ENCODE measurements at regions not wholly inside any gene's neighbourhood (a gene's known extent, or its start where the extent isn't known, plus 50 kb on each side); places are given as distances from the start of the nearest gene placed in this dataset.
A peak's percentile ranks its signal among the peaks of the same experiment; 100 is the strongest.

GRCh38 chr12:125453751-125454150 lies 388.5 kb downstream of the AACS start:
- Histone ChIP-seq H3K36me3 (no peaks in the 10 kb centered on the region), H3K27me3 (no peaks in the 10 kb centered on the region), H3K9ac (no peak overlapping the region), H3K4me1 (peaks cover 34% of the 10 kb centered on the region), H3K4me3 (no peak overlapping the region), H3K27ac (peak overlapping the region; percentile 45), H3K79me2 (ENCODE audit: low read depth) (no peaks in the 10 kb centered on the region), H3K4me2 (peak overlapping the region; percentile 36), H3F3A (ENCODE audit: low read depth) (peaks cover 22% of the 10 kb centered on the region), H2AFZ (replicated peaks) (no peak overlapping the region), H3K9me3 (ENCODE audit: low read depth) (peaks cover 3% of the 10 kb centered on the region), H4K20me1 (ENCODE audit: low read depth) (no peaks in the 10 kb centered on the region)
- peaks cover 3% of the 10 kb centered on the region for H3K9me3 Mint-ChIP-seq
- TF ChIP-seq CTCF (IDR thresholded peaks at IDR 0.05) (no peak), EZH2 (IDR thresholded peaks at IDR 0.05) (no peak), EZH2phosphoT487 (IDR thresholded peaks at IDR 0.05) (no peak)
- H3K27ac Mint-ChIP-seq: no peak overlapping the region
- peaks cover 7% of the 10 kb centered on the region for H3K4me1 Mint-ChIP-seq
- peak; percentile 42 for DNase-seq (ENCODE audit: low spot score)
- H3K36me3 Mint-ChIP-seq: no peaks in the 10 kb centered on the region
- no peak overlapping the region for H3K4me3 Mint-ChIP-seq
- peaks cover 2% of the 10 kb centered on the region for H3K27me3 Mint-ChIP-seq (ENCODE audit: insufficient read depth, low read depth)

- peaks cover 34% of the 10 kb centered on the region for H3K4me1 ChIP-seq
- H2AFZ ChIP-seq (replicated peaks): peak overlapping the region; percentile 76
- H3K4me2 ChIP-seq: peak overlapping the region; percentile 61
- peaks cover 7% of the 10 kb centered on the region for H3K4me1 Mint-ChIP-seq
- H3K9ac ChIP-seq: no peak overlapping the region
- H4K20me1 ChIP-seq (ENCODE audit: low read depth): no peaks in the 10 kb centered on the region
- peaks cover 3% of the 10 kb centered on the region for H3K9me3 ChIP-seq (ENCODE audit: low read depth)
- no peak overlapping the region for H3K4me3 ChIP-seq
- H3K79me2 ChIP-seq (ENCODE audit: low read depth): no peaks in the 10 kb centered on the region
- H3K9me3 Mint-ChIP-seq: peaks cover under 1% of the 10 kb centered on the region
- no peak overlapping the region for H3K4me3 Mint-ChIP-seq
- H3K27me3 ChIP-seq: no peaks in the 10 kb centered on the region
- no peak for TF ChIP-seq EZH2phosphoT487 (IDR thresholded peaks at IDR 0.05)
- TF ChIP-seq EZH2 (IDR thresholded peaks at IDR 0.05): no peak
- no peak for TF ChIP-seq CTCF (IDR thresholded peaks at IDR 0.05)
- peaks cover 22% of the 10 kb centered on the region for H3F3A ChIP-seq (ENCODE audit: low read depth)
- no peak overlapping the region for H3K27ac ChIP-seq
- no peaks in the 10 kb centered on the region for H3K36me3 ChIP-seq
- no peak for DNase-seq (ENCODE audit: low spot score)
- H3K27ac Mint-ChIP-seq: no peak overlapping the region
- H3K27me3 Mint-ChIP-seq (ENCODE audit: insufficient read depth, low read depth): peaks cover 2% of the 10 kb centered on the region
- H3K36me3 Mint-ChIP-seq: no peaks in the 10 kb centered on the region
These were observed 389.1 kb downstream of the AACS start for GRCh38 chr12:125454291-125454690.

GRCh38 chr12:125454786-125455480 lies 389.7 kb downstream of the AACS start:
- Histone ChIP-seq H3K27me3 (no peaks in the 10 kb centered on the region), H2AFZ (replicated peaks) (peak overlapping the region; percentile 76), H3F3A (ENCODE audit: low read depth) (peaks cover 22% of the 10 kb centered on the region), H3K4me3 (no peak overlapping the region), H4K20me1 (ENCODE audit: low read depth) (no peaks in the 10 kb centered on the region), H3K79me2 (ENCODE audit: low read depth) (no peaks in the 10 kb centered on the region), H3K9ac (no peak overlapping the region), H3K4me2 (peak overlapping the region; percentile 61), H3K27ac (peak overlapping the region; percentile 79), H3K4me1 (peaks cover 34% of the 10 kb centered on the region), H3K36me3 (no peaks in the 10 kb centered on the region), H3K9me3 (ENCODE audit: low read depth) (peaks cover 3% of the 10 kb centered on the region)
- Mint-ChIP-seq H3K4me3 (no peak overlapping the region), H3K27me3 (ENCODE audit: insufficient read depth, low read depth) (peaks cover 2% of the 10 kb centered on the region), H3K27ac (no peak overlapping the region), H3K4me1 (peaks cover 7% of the 10 kb centered on the region), H3K9me3 (no peaks in the 10 kb centered on the region), H3K36me3 (no peaks in the 10 kb centered on the region)
- peak; percentile 61 for DNase-seq (ENCODE audit: low spot score)
- TF ChIP-seq EZH2 (IDR thresholded peaks at IDR 0.05): no peak

- Mint-ChIP-seq H3K9me3 (peaks cover 2% of the 10 kb centered on the region), H3K36me3 (no peaks in the 10 kb centered on the region), H3K27me3 (ENCODE audit: insufficient read depth, low read depth) (peaks cover 2% of the 10 kb centered on the region), H3K4me1 (peaks cover 7% of the 10 kb centered on the region), H3K4me3 (no peak overlapping the region), H3K27ac (no peak overlapping the region)
- Histone ChIP-seq H3K27me3 (no peaks in the 10 kb centered on the region), H3K4me1 (peaks cover 34% of the 10 kb centered on the region), H4K20me1 (ENCODE audit: low read depth) (no peaks in the 10 kb centered on the region), H3K9me3 (ENCODE audit: low read depth) (peaks cover 3% of the 10 kb centered on the region), H3F3A (ENCODE audit: low read depth) (peaks cover 22% of the 10 kb centered on the region), H3K9ac (no peak overlapping the region), H3K27ac (peak overlapping the region; percentile 79), H3K4me3 (no peak overlapping the region), H3K79me2 (ENCODE audit: low read depth) (no peaks in the 10 kb centered on the region), H3K36me3 (no peaks in the 10 kb centered on the region), H3K4me2 (peak overlapping the region; percentile 61), H2AFZ (replicated peaks) (peak overlapping the region; percentile 76)
- TF ChIP-seq CTCF (IDR thresholded peaks at IDR 0.05): peak; percentile 56
- TF ChIP-seq EZH2 (IDR thresholded peaks at IDR 0.05): no peak
- no peak for TF ChIP-seq EZH2phosphoT487 (IDR thresholded peaks at IDR 0.05)
- peak; percentile 43 for DNase-seq (ENCODE audit: low spot score)
These were observed 390.3 kb downstream of the AACS start for GRCh38 chr12:125455556-125455955.
